Esophagus squamous epithelium (tissue), 4 donors: ENCODE measurements at regions not wholly inside any gene's neighbourhood (a gene's known extent, or its start where the extent isn't known, plus 50 kb on each side); places are given as distances from the start of the nearest gene placed in this dataset.

Experiments
- POLR2A ChIP-seq, 4 donors: fragments of 450-650 bp; IDR thresholded peaks; one replicate each; pipeline ENCODE4 v1.6.1; 2017; ENCODE audit warnings: antibody characterized with exemption in 4 of 4, mild to moderate bottlenecking in 4 of 4, moderate library complexity in 3 of 4
- TF ChIP-seq, protein P1 (sequence below), 6 experiments: fragments of 450-650 bp in 4 of 6; fragments of 200-600 bp in 2 of 6; sonication (generic) in 2 of 6; IDR thresholded peaks; one replicate each; pipeline ENCODE4 v1.5.1; 2016 to 2019; ENCODE audit warnings: antibody characterized with exemption in 6 of 6, mild to moderate bottlenecking in 4 of 6, moderate library complexity in 4 of 6

- TF ChIP-seq, protein P1, sequence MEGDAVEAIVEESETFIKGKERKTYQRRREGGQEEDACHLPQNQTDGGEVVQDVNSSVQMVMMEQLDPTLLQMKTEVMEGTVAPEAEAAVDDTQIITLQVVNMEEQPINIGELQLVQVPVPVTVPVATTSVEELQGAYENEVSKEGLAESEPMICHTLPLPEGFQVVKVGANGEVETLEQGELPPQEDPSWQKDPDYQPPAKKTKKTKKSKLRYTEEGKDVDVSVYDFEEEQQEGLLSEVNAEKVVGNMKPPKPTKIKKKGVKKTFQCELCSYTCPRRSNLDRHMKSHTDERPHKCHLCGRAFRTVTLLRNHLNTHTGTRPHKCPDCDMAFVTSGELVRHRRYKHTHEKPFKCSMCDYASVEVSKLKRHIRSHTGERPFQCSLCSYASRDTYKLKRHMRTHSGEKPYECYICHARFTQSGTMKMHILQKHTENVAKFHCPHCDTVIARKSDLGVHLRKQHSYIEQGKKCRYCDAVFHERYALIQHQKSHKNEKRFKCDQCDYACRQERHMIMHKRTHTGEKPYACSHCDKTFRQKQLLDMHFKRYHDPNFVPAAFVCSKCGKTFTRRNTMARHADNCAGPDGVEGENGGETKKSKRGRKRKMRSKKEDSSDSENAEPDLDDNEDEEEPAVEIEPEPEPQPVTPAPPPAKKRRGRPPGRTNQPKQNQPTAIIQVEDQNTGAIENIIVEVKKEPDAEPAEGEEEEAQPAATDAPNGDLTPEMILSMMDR (IDR thresholded peaks at IDR 0.05): no peak
- no peak for TF ChIP-seq POLR2A (IDR thresholded peaks at IDR 0.05)
These were observed 60.4 kb upstream of the TRPM1 start for GRCh38 chr15:31161951-31162350.
